IMR-90 (cell line): ENCODE measurements at regions not wholly inside any gene's neighbourhood (a gene's known extent, or its start where the extent isn't known, plus 50 kb on each side); places are given as distances from the start of the nearest gene placed in this dataset.

ENCODE experiments used
- ATAC-seq: fragments of 200-7000 bp; cut with Tn5 transposase; 2 replicates; pipeline ENCODE4 v1.9.1; 2020; ENCODE audit warnings: low read depth, mild to moderate bottlenecking, moderate library complexity
- BruUV-seq: library from RNA; stranded (reverse); fragments of 400-500 nt; replicated peaks from 2 replicates; lab custom pipeline; 2021; lab: Mats Ljungman, UMichigan
- CTCF ChIA-PET: fragments of 300-600 bp; formaldehyde crosslinking; extraction: SDS; loops from one replicate; lab custom pipeline; 2021; ENCODE audit warnings: antibody characterized with exemption; lab: Yijun Ruan, JAX
- POLR2A ChIA-PET: fragments of 300-600 bp; sonication (Branson Sonifier 250); formaldehyde crosslinking; loops from one replicate; lab custom pipeline; 2022; ENCODE audit warnings: antibody characterized with exemption; ENCODE audit not compliant: unreplicated experiment; lab: Charles Lee
- DNase-seq: peaks from one replicate; pipeline ENCODE4 v3.0.0; 2013
- H2AFZ ChIP-seq: replicated peaks from 2 replicates; pipeline ENCODE3; 2013; ENCODE audit warnings: low read length, mild to moderate bottlenecking; ENCODE audit not compliant: poor library complexity
- H2AK5ac ChIP-seq: 2 replicates; pipeline ENCODE4 v1.6.1; 2013; ENCODE audit warnings: low read depth, low read length, inconsistent platforms
- H2AK9ac ChIP-seq: replicated peaks from 2 replicates; pipeline ENCODE3; 2013; ENCODE audit warnings: mild to moderate bottlenecking, low read depth, low read length, moderate library complexity; ENCODE audit not compliant: poor library complexity
- H2BK120ac ChIP-seq: 2 replicates; pipeline ENCODE4 v1.6.1; 2013; ENCODE audit warnings: low read depth, low read length, inconsistent platforms
- H2BK15ac ChIP-seq: 3 replicates; pipeline ENCODE4 v1.6.1; 2013; ENCODE audit warnings: low read depth, low read length, inconsistent platforms
- H2BK20ac ChIP-seq: 2 replicates; pipeline ENCODE4 v1.6.1; 2013; ENCODE audit warnings: low read depth, mild to moderate bottlenecking, inconsistent platforms, low read length, moderate library complexity
- H2BK5ac ChIP-seq: 2 replicates; pipeline ENCODE4 v1.6.1; 2013; ENCODE audit warnings: mild to moderate bottlenecking, low read depth, low read length, inconsistent platforms; ENCODE audit not compliant: poor library complexity, severe bottlenecking
- H3K14ac ChIP-seq: replicated peaks from 2 replicates; pipeline ENCODE4 v1.6.1; 2013; ENCODE audit warnings: low read depth, low read length, inconsistent platforms
- H3K18ac ChIP-seq: 2 replicates; pipeline ENCODE4 v1.6.1; 2013; ENCODE audit warnings: low read depth, low read length, control low read depth
- H3K23ac ChIP-seq: 2 replicates; pipeline ENCODE4 v1.6.1; 2013; ENCODE audit warnings: low read depth, low read length, inconsistent platforms
- H3K27ac ChIP-seq: 2 replicates; pipeline ENCODE4 v1.5.1; 2013; ENCODE audit warnings: mild to moderate bottlenecking, control low read depth, low read length; ENCODE audit not compliant: insufficient read depth
- H3K27me3 ChIP-seq: 2 replicates; pipeline ENCODE4 v1.6.1; 2013; ENCODE audit warnings: low read length; ENCODE audit not compliant: control insufficient read depth, insufficient read depth
- H3K36me3 ChIP-seq: 2 replicates; pipeline ENCODE4 v1.6.1; 2013; ENCODE audit warnings: low read length, mixed read lengths; ENCODE audit not compliant: control insufficient read depth, insufficient read depth
- H3K4ac ChIP-seq: 2 replicates; pipeline ENCODE4 v1.6.1; 2013; ENCODE audit warnings: low read depth, low read length, inconsistent platforms
- H3K4me1 ChIP-seq: 2 replicates; pipeline ENCODE4 v1.6.1; 2013; ENCODE audit warnings: low read length, mixed read lengths; ENCODE audit not compliant: control insufficient read depth, insufficient read depth
- H3K4me2 ChIP-seq: 2 replicates; pipeline ENCODE4 v1.6.1; 2013; ENCODE audit warnings: low read depth, mild to moderate bottlenecking, control low read depth, low read length, moderate library complexity
- H3K4me3 ChIP-seq: 2 replicates; pipeline ENCODE4 v1.5.1; 2013; ENCODE audit warnings: low read depth, mild to moderate bottlenecking, control low read depth, low read length, moderate library complexity; ENCODE audit not compliant: insufficient read depth
- H3K56ac ChIP-seq: 2 replicates; pipeline ENCODE4 v1.6.1; 2013; ENCODE audit warnings: low read length, inconsistent platforms; ENCODE audit not compliant: insufficient read depth; ENCODE audit errors: extremely low read depth
- H3K79me1 ChIP-seq, 2 experiments: 2 replicates each; pipeline ENCODE4 v1.6.1; 2013; ENCODE audit warnings: low read length in 2 of 2, inconsistent platforms in 1 of 2, low read depth in 1 of 2
- H3K9ac ChIP-seq: 2 replicates; pipeline ENCODE4 v1.6.1; 2013; ENCODE audit warnings: low read depth, low read length, control low read depth
- H3K9me1 ChIP-seq: 2 replicates; pipeline ENCODE4 v1.6.1; 2013; ENCODE audit warnings: low read length, inconsistent platforms; ENCODE audit not compliant: insufficient read depth
- H3K9me3 ChIP-seq: 2 replicates; pipeline ENCODE4 v1.6.1; 2013; ENCODE audit warnings: low read length; ENCODE audit not compliant: control insufficient read depth, insufficient read depth
- H4K20me1 ChIP-seq: 2 replicates; pipeline ENCODE4 v1.6.1; 2013; ENCODE audit warnings: low read length, inconsistent platforms; ENCODE audit not compliant: insufficient read depth
- H4K5ac ChIP-seq: 2 replicates; pipeline ENCODE4 v1.6.1; 2013; ENCODE audit warnings: mild to moderate bottlenecking, low read depth, low read length, control low read depth
- H4K8ac ChIP-seq, 2 experiments: 2 replicates each; pipeline ENCODE4 v1.6.1; 2013; ENCODE audit warnings: low read depth in 2 of 2, low read length in 2 of 2, control low read depth in 1 of 2, inconsistent platforms in 1 of 2
- H4K91ac ChIP-seq: 2 replicates; pipeline ENCODE4 v1.6.1; 2013; ENCODE audit warnings: low read depth, low read length, inconsistent platforms; ENCODE audit not compliant: insufficient read depth
- BHLHE40 ChIP-seq: fragments of 150-350 bp; IDR thresholded peaks from 2 replicates; pipeline ENCODE4 v1.6.1; 2016; ENCODE audit warnings: mild to moderate bottlenecking, low read depth, low read length
- CEBPB ChIP-seq: IDR thresholded peaks from 2 replicates; pipeline ENCODE4 v1.6.1; 2012; ENCODE audit warnings: low read depth, low read length, improper control_type of control experiment
- CHD1 ChIP-seq: IDR thresholded peaks from 2 replicates; pipeline ENCODE4 v1.6.1; 2012; ENCODE audit warnings: low read depth, low read length, improper control_type of control experiment
- FOS ChIP-seq: fragments of 150-350 bp; IDR thresholded peaks from 2 replicates; pipeline ENCODE4 v1.6.1; 2016; ENCODE audit warnings: low read depth, low read length
- MAFK ChIP-seq: IDR thresholded peaks from 2 replicates; pipeline ENCODE4 v1.6.1; 2012; ENCODE audit warnings: low read depth, low read length, improper control_type of control experiment
- MAZ ChIP-seq: IDR thresholded peaks from 2 replicates; pipeline ENCODE4 v1.6.1; 2012; ENCODE audit warnings: low read depth, mild to moderate bottlenecking, low read length, improper control_type of control experiment, moderate library complexity, borderline replicate concordance
- MXI1 ChIP-seq: IDR thresholded peaks from 2 replicates; pipeline ENCODE4 v1.6.1; 2012; ENCODE audit warnings: low read depth, mild to moderate bottlenecking, low read length, moderate library complexity, borderline replicate concordance
- NFE2L2 ChIP-seq: fragments of 150-350 bp; IDR thresholded peaks from 2 replicates; pipeline ENCODE4 v1.6.1; 2016; ENCODE audit warnings: low read depth, mild to moderate bottlenecking, low read length
- POLR2A ChIP-seq: IDR thresholded peaks from 2 replicates; pipeline ENCODE4 v1.6.1; 2012; ENCODE audit warnings: mild to moderate bottlenecking, low read depth, low read length
- RAD21 ChIP-seq: IDR thresholded peaks from 2 replicates; pipeline ENCODE4 v1.6.1; 2012; ENCODE audit warnings: low read length, improper control_type of control experiment
- RCOR1 ChIP-seq: IDR thresholded peaks from 2 replicates; pipeline ENCODE4 v1.6.1; 2012; ENCODE audit warnings: mild to moderate bottlenecking, low read length, improper control_type of control experiment; ENCODE audit not compliant: insufficient replicate concordance
- RFX5 ChIP-seq: IDR thresholded peaks from 2 replicates; pipeline ENCODE4 v1.8.0; 2012; ENCODE audit warnings: low read depth, mild to moderate bottlenecking, low read length, moderate library complexity
- SMC3 ChIP-seq: fragments of 150-350 bp; IDR thresholded peaks from 2 replicates; pipeline ENCODE4 v1.6.1; 2016; ENCODE audit warnings: low read depth, mild to moderate bottlenecking, antibody characterized with exemption, low read length, moderate library complexity
- WGBS, 2 experiments: methylation state at CpG; one replicate each; pipeline versions ENCODE4 v1.1.5 to v1.1.7; 2013; ENCODE audit warnings: missing lambda C conversion rate in 2 of 2; ENCODE audit not compliant: insufficient read length in 1 of 2; ENCODE audit errors: extremely low coverage in 2 of 2; 5-methylcytosine and 5-hydroxymethylcytosine counted together
- dilution Hi-C: fragments of 300-500 bp; cut with HindIII; formaldehyde crosslinking; loops from one replicate; pipeline ENCODE4 v1.14.3; 2018; ENCODE audit warnings: low sequenced_read_pairs; ENCODE audit not compliant: unreplicated experiment
- in situ Hi-C: fragments of 300-500 bp; cut with MboI; formaldehyde crosslinking; loops from 3 replicates; pipeline ENCODE4 v1.14.3; 2019; ENCODE audit warnings: low sequenced_read_pairs, inconsistent platforms, mixed read lengths
- intact Hi-C: fragments of 100-400 bp; cut with micrococcal nuclease; formaldehyde crosslinking; loops from 2 replicates; pipeline ENCODE4 v1.10.0; 2022
- TF ChIP-seq, protein P1 (sequence below): fragments of 150-350 bp; IDR thresholded peaks from 2 replicates; pipeline ENCODE4 v1.6.1; 2016; ENCODE audit warnings: low read depth, mild to moderate bottlenecking, low read length, moderate library complexity, borderline replicate concordance
- TF ChIP-seq, protein P2 (sequence below): fragments of 150-350 bp; IDR thresholded peaks from 2 replicates; pipeline ENCODE4 v1.6.1; 2017; ENCODE audit warnings: mild to moderate bottlenecking, antibody characterized with exemption, low read length, low read depth
- TF ChIP-seq, protein P3 (sequence below): conservative IDR thresholded peaks from 2 replicates; pipeline ENCODE4 v1.5.1; 2012; ENCODE audit warnings: mild to moderate bottlenecking, low read depth, low read length, improper control_type of control experiment

- dilution Hi-C loops (no loop called here), in situ Hi-C loops (no loop called here), intact Hi-C loops (no loop called here)
- Histone ChIP-seq H3K56ac (no peak overlapping the region), H2AK5ac (no peak overlapping the region), H3K4me2 (no peak overlapping the region), H4K20me1 (no peaks in the 10 kb centered on the region), H3K14ac (no peak overlapping the region), H3K23ac (no peak overlapping the region), H4K91ac (no peak overlapping the region), H2BK120ac (no peak overlapping the region), H3K4ac (no peak overlapping the region), H2BK15ac (no peak overlapping the region), H3K27me3 (no peaks in the 10 kb centered on the region), H3K9me1 (no peaks in the 10 kb centered on the region), H2AK9ac (no peak overlapping the region), H3K36me3 (no peaks in the 10 kb centered on the region), H2AFZ (no peak overlapping the region), H3K27ac (no peak overlapping the region), H3K9ac (no peak overlapping the region), H3K79me1 (no peaks in the 10 kb centered on the region), H2BK5ac (no peak overlapping the region), H3K18ac (no peak overlapping the region), H4K8ac (no peak overlapping the region), H4K5ac (no peak overlapping the region), H3K9me3 (peaks cover 16% of the 10 kb centered on the region), H3K4me3 (no peak overlapping the region), H2BK20ac (no peak overlapping the region), H3K4me1 (no peaks in the 10 kb centered on the region)
- WGBS, 2 experiments = no CpG with 5 or more reads among the region's 1 CpG
- DNase-seq (no peak), ATAC-seq (no peak)
- no TSS peak for BruUV-seq
- ChIA-PET CTCF (no interaction called here), POLR2A (no interaction called here)
- TF ChIP-seq CEBPB = no peak
- TF ChIP-seq, protein P1, sequence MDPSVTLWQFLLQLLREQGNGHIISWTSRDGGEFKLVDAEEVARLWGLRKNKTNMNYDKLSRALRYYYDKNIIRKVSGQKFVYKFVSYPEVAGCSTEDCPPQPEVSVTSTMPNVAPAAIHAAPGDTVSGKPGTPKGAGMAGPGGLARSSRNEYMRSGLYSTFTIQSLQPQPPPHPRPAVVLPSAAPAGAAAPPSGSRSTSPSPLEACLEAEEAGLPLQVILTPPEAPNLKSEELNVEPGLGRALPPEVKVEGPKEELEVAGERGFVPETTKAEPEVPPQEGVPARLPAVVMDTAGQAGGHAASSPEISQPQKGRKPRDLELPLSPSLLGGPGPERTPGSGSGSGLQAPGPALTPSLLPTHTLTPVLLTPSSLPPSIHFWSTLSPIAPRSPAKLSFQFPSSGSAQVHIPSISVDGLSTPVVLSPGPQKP = no peak
- TF ChIP-seq POLR2A = no peak
- TF ChIP-seq RFX5 = no peak
- no peak for TF ChIP-seq CHD1
- no peak for TF ChIP-seq MAZ
- no peak for TF ChIP-seq MXI1
- no peak for TF ChIP-seq RCOR1
- TF ChIP-seq, protein P2, sequence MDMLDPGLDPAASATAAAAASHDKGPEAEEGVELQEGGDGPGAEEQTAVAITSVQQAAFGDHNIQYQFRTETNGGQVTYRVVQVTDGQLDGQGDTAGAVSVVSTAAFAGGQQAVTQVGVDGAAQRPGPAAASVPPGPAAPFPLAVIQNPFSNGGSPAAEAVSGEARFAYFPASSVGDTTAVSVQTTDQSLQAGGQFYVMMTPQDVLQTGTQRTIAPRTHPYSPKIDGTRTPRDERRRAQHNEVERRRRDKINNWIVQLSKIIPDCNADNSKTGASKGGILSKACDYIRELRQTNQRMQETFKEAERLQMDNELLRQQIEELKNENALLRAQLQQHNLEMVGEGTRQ = no peak
- TF ChIP-seq, protein P3, sequence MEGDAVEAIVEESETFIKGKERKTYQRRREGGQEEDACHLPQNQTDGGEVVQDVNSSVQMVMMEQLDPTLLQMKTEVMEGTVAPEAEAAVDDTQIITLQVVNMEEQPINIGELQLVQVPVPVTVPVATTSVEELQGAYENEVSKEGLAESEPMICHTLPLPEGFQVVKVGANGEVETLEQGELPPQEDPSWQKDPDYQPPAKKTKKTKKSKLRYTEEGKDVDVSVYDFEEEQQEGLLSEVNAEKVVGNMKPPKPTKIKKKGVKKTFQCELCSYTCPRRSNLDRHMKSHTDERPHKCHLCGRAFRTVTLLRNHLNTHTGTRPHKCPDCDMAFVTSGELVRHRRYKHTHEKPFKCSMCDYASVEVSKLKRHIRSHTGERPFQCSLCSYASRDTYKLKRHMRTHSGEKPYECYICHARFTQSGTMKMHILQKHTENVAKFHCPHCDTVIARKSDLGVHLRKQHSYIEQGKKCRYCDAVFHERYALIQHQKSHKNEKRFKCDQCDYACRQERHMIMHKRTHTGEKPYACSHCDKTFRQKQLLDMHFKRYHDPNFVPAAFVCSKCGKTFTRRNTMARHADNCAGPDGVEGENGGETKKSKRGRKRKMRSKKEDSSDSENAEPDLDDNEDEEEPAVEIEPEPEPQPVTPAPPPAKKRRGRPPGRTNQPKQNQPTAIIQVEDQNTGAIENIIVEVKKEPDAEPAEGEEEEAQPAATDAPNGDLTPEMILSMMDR = no peak
- no peak for TF ChIP-seq BHLHE40
- TF ChIP-seq NFE2L2 = no peak
- no peak for TF ChIP-seq SMC3
- TF ChIP-seq MAFK = no peak
- no peak for TF ChIP-seq FOS
- no peak for TF ChIP-seq RAD21
Observed at GRCh38 chr2:4130651-4131050, 427.3 kb downstream of the DCDC2C start.
